ENCODE measurements at regions not wholly inside any gene's neighbourhood (a gene's known extent, or its start where the extent isn't known, plus 50 kb on each side); places are given as distances from the start of the nearest gene placed in this dataset.

- Histone ChIP-seq H3K27me3 (no peaks in the 10 kb centered on the region), H3K27ac (no peak overlapping the region), H3K36me3 (replicated peaks in 1 of 2) (no peaks in the 10 kb centered on the region), H3K4me3 (no peak overlapping the region), H3K4me1 (replicated peaks in 1 of 2) (no peaks in the 10 kb centered on the region), H3K9me3 (replicated peaks in 1 of 3) (no peaks in the 10 kb centered on the region)
- WGBS, 4 donors: 74 to 89% (median 76%) methylated on average over 2 of the region's 2 CpGs
- intact Hi-C loops (cut with DNase I): no loop called here
- no peak for DNase-seq
- TF ChIP-seq CTCF (IDR thresholded peaks at IDR 0.05): no peak
- TF ChIP-seq POLR2A (IDR thresholded peaks at IDR 0.05): no peak
Observed at GRCh38 chr1:84061336-84061735, 62.4 kb upstream of the TTLL7 start.

GRCh38 chr1:84060781-84061180 is 61.8 kb upstream of the TTLL7 start:
- TF ChIP-seq POLR2A (IDR thresholded peaks at IDR 0.05) (no peak), CTCF (IDR thresholded peaks at IDR 0.05) (no peak)
- H3K27me3 ChIP-seq: no peaks in the 10 kb centered on the region
- DNase-seq: no peak
- WGBS, 4 donors: 66 to 77% (median 72%) methylated on average over 2 of the region's 2 CpGs
- no peak overlapping the region for H3K27ac ChIP-seq
- no peak overlapping the region for H3K4me3 ChIP-seq
- intact Hi-C loops (cut with DNase I): no loop called here
- no peaks in the 10 kb centered on the region for H3K9me3 ChIP-seq (replicated peaks in 1 of 3)
- no peaks in the 10 kb centered on the region for H3K4me1 ChIP-seq (replicated peaks in 1 of 2)
- no peaks in the 10 kb centered on the region for H3K36me3 ChIP-seq (replicated peaks in 1 of 2)

- no peaks in the 10 kb centered on the region for H3K36me3 ChIP-seq (replicated peaks in 1 of 2)
- TF ChIP-seq CTCF (IDR thresholded peaks at IDR 0.05): no peak
- no peak for TF ChIP-seq POLR2A (IDR thresholded peaks at IDR 0.05)
- DNase-seq: no peak
- no peaks in the 10 kb centered on the region for H3K4me1 ChIP-seq (replicated peaks in 1 of 2)
- WGBS, 4 donors: 54 to 72% (median 70%) methylated on average over 2 of the region's 2 CpGs
- intact Hi-C loops (cut with DNase I): no loop called here
- no peak overlapping the region for H3K4me3 ChIP-seq
- H3K27me3 ChIP-seq: no peaks in the 10 kb centered on the region
- no peak overlapping the region for H3K27ac ChIP-seq
- no peaks in the 10 kb centered on the region for H3K9me3 ChIP-seq (replicated peaks in 1 of 3)
Observed at GRCh38 chr1:84048820-84049219, 49.9 kb upstream of the TTLL7 start.

Measured in adrenal gland (tissue), 9 donors.